Lower leg skin (tissue), 4 donors: ENCODE measurements at regions not wholly inside any gene's neighbourhood (a gene's known extent, or its start where the extent isn't known, plus 50 kb on each side); places are given as distances from the start of the nearest gene placed in this dataset.

Experiments
- DNase-seq, 2 donors: peaks; one replicate each; pipeline ENCODE4 v3.0.0-alpha.2; 2019; ENCODE audit warnings: low spot score in 2 of 2
- H3K4me3 ChIP-seq: fragments of 200-600 bp; sonication (generic); 2 replicates; pipeline ENCODE4 v1.5.1; 2017; ENCODE audit warnings: mild to moderate bottlenecking, low read depth; ENCODE audit not compliant: poor library complexity, severe bottlenecking
- CTCF ChIP-seq, 3 donors: fragments of 450-650 bp; IDR thresholded peaks; one replicate each; pipeline ENCODE4 v1.5.1; 2016; ENCODE audit warnings: antibody characterized with exemption in 3 of 3, mild to moderate bottlenecking in 3 of 3, moderate library complexity in 2 of 3
- POLR2A ChIP-seq, 2 donors: fragments of 450-650 bp; IDR thresholded peaks; one replicate each; pipeline ENCODE4 v1.6.1; 2016 to 2017; ENCODE audit warnings: antibody characterized with exemption in 2 of 2, mild to moderate bottlenecking in 1 of 2, moderate library complexity in 1 of 2
- WGBS, 2 donors: methylation state at CpG; one replicate each; pipeline ENCODE4 v1.1.5; 2018; 5-methylcytosine and 5-hydroxymethylcytosine counted together
- intact Hi-C: fragments of 100-400 bp; cut with DNase I; formaldehyde crosslinking; loops from one replicate; pipeline ENCODE4 v1.15.0; 2023; ENCODE audit warnings: low total_unique reads

GRCh38 chr10:70974351-70974901 is 86.1 kb upstream of the PCBD1 start:
- intact Hi-C loops: no loop called here
- DNase-seq: no peak
- 24 to 44% methylated on average over 5 of the region's 5 CpGs for WGBS, 2 donors
- H3K4me3 ChIP-seq: no peak overlapping the region
- no peak for TF ChIP-seq CTCF (IDR thresholded peaks at IDR 0.05)
- TF ChIP-seq POLR2A (IDR thresholded peaks at IDR 0.05): no peak

DNA sequence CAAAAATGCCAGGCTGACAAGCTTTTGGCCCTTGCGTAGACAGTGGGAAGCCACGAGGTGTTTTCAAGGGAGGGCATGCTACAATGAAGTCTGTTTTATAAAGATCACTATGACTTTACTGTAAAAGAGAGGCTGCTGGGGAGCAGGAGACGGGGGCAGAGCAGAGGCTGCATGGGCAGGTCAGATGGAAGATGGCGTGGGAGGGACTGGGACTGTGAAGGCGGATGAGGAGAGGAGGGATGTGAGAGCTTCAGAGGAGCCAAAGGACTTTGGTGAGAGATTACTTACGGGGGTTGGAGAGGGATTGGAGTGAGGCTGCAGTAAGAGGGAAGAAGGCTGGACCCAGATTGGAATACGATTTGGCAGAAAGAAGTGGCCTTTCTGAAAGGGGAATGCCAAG is 86.6 kb upstream of the PCBD1 start:
- DNase-seq: no peak

DNA sequence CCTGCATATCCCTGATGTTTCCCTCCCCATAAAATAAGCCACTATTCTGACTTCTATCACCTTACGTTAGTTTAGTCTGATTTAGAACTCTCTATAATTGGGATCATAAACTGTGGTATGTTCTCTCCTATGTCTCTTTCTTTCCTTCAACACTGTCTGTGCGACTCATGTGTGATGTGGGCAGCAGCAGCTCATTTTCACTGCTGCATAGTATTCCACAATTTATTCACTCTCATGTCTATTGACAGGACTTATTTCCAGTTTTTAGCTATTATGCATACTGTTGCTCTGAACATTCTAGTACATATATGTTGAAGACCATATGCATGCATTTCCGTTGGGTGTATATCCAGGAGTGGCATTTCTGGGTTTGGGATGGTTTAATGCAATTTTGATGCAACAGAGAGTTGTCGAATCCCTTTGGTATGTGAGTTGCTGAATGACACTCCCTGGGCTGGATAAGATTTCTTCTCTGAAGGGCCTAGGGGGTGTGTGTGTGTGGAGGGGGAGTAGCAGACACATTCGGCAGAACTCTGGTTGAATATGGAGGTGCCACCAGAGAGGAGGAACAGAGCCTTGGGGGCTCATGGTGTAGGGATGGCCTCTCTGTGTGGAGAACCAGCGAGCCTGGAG is 87.8 kb upstream of the PCBD1 start:
- no peak overlapping the region for H3K4me3 ChIP-seq
- TF ChIP-seq POLR2A (IDR thresholded peaks at IDR 0.05) (no peak), CTCF (IDR thresholded peaks at IDR 0.05) (no peak)
- 90 to 94% methylated on average over 6 of the region's 6 CpGs for WGBS, 2 donors
- intact Hi-C loops: no loop called here
- DNase-seq: no peak

More for the DNA sequence above, 86.6 kb upstream of the PCBD1 start:
- 80 to 84% methylated on average over 7 of the region's 7 CpGs for WGBS, 2 donors
- intact Hi-C loops: no loop called here
- no peak overlapping the region for H3K4me3 ChIP-seq
- TF ChIP-seq CTCF (IDR thresholded peaks at IDR 0.05): no peak
- TF ChIP-seq POLR2A (IDR thresholded peaks at IDR 0.05): no peak

- intact Hi-C loops: no loop called here
- no peak for TF ChIP-seq CTCF (IDR thresholded peaks at IDR 0.05)
- 59 to 77% methylated on average over 11 of the region's 11 CpGs for WGBS, 2 donors
These were observed 89.3 kb upstream of the PCBD1 start for GRCh38 chr10:70977625-70978024.

GRCh38 chr10:70978181-70978580 is 89.8 kb upstream of the PCBD1 start:
- TF ChIP-seq CTCF (IDR thresholded peaks at IDR 0.05) (no peak), POLR2A (IDR thresholded peaks at IDR 0.05) (no peak)
- DNase-seq: no peak
- no peak overlapping the region for H3K4me3 ChIP-seq
- WGBS, 2 donors: 89 to 93% methylated on average over 6 of the region's 6 CpGs
- intact Hi-C loops: no loop called here

More at GRCh38 chr10:70977625-70978024, 89.3 kb upstream of the PCBD1 start:
- DNase-seq: no peak
- H3K4me3 ChIP-seq: no peak overlapping the region
